Epithelial cell of esophagus (primary cell): ENCODE measurements at regions not wholly inside any gene's neighbourhood (a gene's known extent, or its start where the extent isn't known, plus 50 kb on each side); places are given as distances from the start of the nearest gene placed in this dataset.

Experiments used
- DNase-seq: peaks from one replicate; pipeline ENCODE4 v3.0.0; 2010; ENCODE audit warnings: low read depth
- H3K4me3 ChIP-seq: 2 replicates; pipeline ENCODE4 v1.5.1; 2011; ENCODE audit warnings: mild to moderate bottlenecking, low read length, control low read depth
- CTCF ChIP-seq: IDR thresholded peaks from 2 replicates; pipeline ENCODE4 v1.5.1; 2011; ENCODE audit warnings: low read depth, mild to moderate bottlenecking, low read length, control low read depth, inconsistent platforms; ENCODE audit not compliant: insufficient read depth; ENCODE audit errors: missing control alignments

DNA sequence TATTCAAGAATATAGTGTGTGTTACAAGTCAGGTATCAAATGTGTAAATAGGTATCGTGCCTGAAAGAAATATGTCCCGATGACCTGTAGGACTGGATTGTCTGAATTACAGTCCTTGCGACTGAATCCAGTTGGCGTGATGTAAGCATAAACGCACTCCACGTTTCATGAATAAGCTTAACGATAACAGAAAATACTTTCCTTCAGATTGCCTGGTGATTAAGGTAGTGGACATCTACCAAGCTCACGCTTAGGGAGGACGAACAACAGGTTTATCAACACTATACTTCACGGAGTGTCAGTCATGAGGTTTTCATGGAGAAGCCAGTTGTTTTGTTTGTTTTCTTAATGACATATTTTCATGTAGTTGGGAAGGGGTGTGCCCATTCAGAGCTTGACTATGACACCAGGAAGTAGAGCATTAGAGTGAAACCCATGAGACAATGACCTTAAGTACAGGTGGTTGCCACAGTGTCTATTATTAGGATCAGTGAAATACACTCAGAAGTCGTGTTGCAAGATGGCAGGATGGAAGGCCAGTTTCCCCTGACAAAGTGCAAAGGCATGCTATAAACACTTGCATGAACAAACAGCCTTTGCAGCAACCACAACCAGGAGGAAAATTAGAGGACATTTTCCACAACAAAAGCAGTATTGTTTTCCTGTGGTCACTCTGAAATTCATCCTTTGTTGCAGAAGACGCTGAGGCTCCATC is 305.8 kb upstream of the PRDM1 start:
- DNase-seq, result peak; percentile 92
- no peak for TF ChIP-seq CTCF
- no peak overlapping the region for H3K4me3 ChIP-seq

GRCh38 chr6:105779110-105779509 is 307.0 kb upstream of the PRDM1 start:
- no peak overlapping the region for H3K4me3 ChIP-seq
- no peak for TF ChIP-seq CTCF
- no peak for DNase-seq

DNA sequence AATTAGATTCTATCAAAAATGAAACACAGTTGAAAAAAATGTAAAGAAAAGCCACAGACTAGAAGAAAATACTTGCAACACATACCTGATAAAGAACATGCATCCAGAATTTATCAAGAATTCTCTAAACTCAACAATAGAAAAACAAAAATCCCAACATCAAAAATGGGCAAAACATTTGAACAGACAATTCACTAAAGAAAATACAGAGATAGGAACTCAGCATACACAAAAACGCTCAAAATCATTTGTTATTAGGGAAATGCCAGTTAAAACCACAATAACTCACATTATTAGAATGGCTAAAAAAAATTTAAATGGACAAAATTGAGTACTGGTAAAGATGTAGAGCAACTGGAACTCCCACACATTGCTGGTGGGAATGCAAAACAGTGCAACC is 311.0 kb upstream of the PRDM1 start:
- no peak overlapping the region for H3K4me3 ChIP-seq
- no peak for TF ChIP-seq CTCF
- no peak for DNase-seq

- no peak for TF ChIP-seq CTCF
- DNase-seq, result no peak
- H3K4me3 ChIP-seq, result no peak overlapping the region
Measured at GRCh38 chr6:105774247-105774646, 311.9 kb upstream of the PRDM1 start.

DNA sequence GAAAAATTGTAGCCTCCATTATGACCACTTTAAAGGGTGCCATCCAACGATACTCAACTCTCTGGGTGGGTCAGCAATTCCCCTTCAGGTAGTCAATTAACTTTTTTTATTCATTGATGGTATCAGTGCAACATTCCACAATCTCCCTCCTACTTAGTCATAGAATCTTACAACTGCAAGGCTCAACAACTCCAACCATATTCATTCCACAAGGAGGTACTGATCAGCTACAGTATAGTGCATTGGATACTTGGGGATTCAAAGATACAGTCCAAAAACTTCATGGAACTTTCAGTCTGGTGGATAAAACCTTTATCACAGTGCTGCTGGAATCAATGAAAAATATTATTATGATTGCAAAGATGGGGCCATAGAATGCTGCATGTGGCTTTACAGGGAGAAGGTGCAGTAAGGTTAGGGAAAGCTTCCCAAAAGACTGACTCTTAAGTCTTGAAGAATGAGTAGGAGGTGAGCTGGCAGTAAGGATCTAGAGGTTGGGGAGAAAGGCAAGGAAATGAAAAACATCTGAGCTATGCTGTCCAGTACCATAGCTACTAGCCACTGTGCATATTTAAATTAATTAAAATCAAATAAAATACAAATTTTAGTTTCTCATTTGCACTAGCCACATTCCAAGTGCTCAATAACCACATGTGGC is 314.7 kb upstream of the PRDM1 start:
- TF ChIP-seq CTCF, result no peak
- DNase-seq, result no peak
- no peak overlapping the region for H3K4me3 ChIP-seq

- H3K4me3 ChIP-seq, result no peak overlapping the region
- TF ChIP-seq CTCF, result peak; percentile 24
- peak; percentile 95 for DNase-seq
Measured at GRCh38 chr6:105769987-105770386, 316.1 kb upstream of the PRDM1 start.

- no peak for TF ChIP-seq CTCF
- no peak overlapping the region for H3K4me3 ChIP-seq
- no peak for DNase-seq
Measured at GRCh38 chr6:105769197-105769596, 316.9 kb upstream of the PRDM1 start.
